HepG2 (cell line): ENCODE measurements at regions not wholly inside any gene's neighbourhood (a gene's known extent, or its start where the extent isn't known, plus 50 kb on each side); places are given as distances from the start of the nearest gene placed in this dataset.

ENCODE experiments used
- ARID3A ChIP-seq: IDR thresholded peaks from 2 replicates; pipeline ENCODE4 v1.6.1; 2012; ENCODE audit warnings: low read depth, low read length, improper control_type of control experiment
- CHD4 ChIP-seq: fragments of 200-600 bp; sonication (generic); IDR thresholded peaks from 2 replicates; pipeline ENCODE4 v1.7.0; 2017; ENCODE audit warnings: mild to moderate bottlenecking, low read length, borderline replicate concordance
- CREM ChIP-seq, 2 experiments: sonication (generic) in 1 of 2; formaldehyde crosslinking in 1 of 2; IDR thresholded peaks; 2 replicates each; pipeline versions ENCODE4 v1.4.0 to v1.6.1; 2016 to 2020; ENCODE audit warnings: antibody characterized with exemption in 1 of 2, mild to moderate bottlenecking in 1 of 2, missing genetic modification reagents in 1 of 2
- CTCF ChIP-seq: sonication (generic); formaldehyde crosslinking; IDR thresholded peaks from 2 replicates; pipeline ENCODE4 v1.5.0; 2020; ENCODE audit warnings: mild to moderate bottlenecking, missing genetic modification reagents, moderate library complexity
- EP300 ChIP-seq, 3 experiments: sonication (generic) in 1 of 3; formaldehyde crosslinking in 1 of 3; IDR thresholded peaks; 2 replicates each; pipeline versions ENCODE4 v1.5.1 to v1.6.1; 2011 to 2020; ENCODE audit warnings: low read depth in 2 of 3, low read length in 2 of 3, borderline replicate concordance in 1 of 3, improper control_type of control experiment in 1 of 3, mild to moderate bottlenecking in 1 of 3, missing genetic modification reagents in 1 of 3, moderate library complexity in 1 of 3
- IRF1 ChIP-seq: sonication (generic); formaldehyde crosslinking; IDR thresholded peaks from 2 replicates; pipeline ENCODE4 v1.4.0; 2020; ENCODE audit warnings: low read depth, mild to moderate bottlenecking, missing genetic modification reagents
- MLX ChIP-seq: IDR thresholded peaks from 2 replicates; pipeline ENCODE4 v1.6.1; 2016
- POLR2A ChIP-seq, 2 experiments: IDR thresholded peaks; 2 replicates each; pipeline ENCODE4 v1.6.1; 2011; ENCODE audit warnings: low read depth in 2 of 2, low read length in 2 of 2, mild to moderate bottlenecking in 1 of 2, moderate library complexity in 1 of 2; ENCODE audit not compliant: insufficient read depth in 1 of 2
- SP140L ChIP-seq: sonication (generic); formaldehyde crosslinking; IDR thresholded peaks from 2 replicates; pipeline ENCODE4 v1.4.0; 2020; ENCODE audit warnings: missing genetic modification reagents, borderline replicate concordance
- STAT6 ChIP-seq: sonication (generic); formaldehyde crosslinking; IDR thresholded peaks from 2 replicates; pipeline ENCODE4 v1.4.0; 2020; ENCODE audit warnings: missing genetic modification reagents, mild to moderate bottlenecking, borderline replicate concordance
- ZNF501 ChIP-seq: sonication (generic); formaldehyde crosslinking; IDR thresholded peaks from 2 replicates; pipeline ENCODE4 v1.5.1; 2020; ENCODE audit warnings: mild to moderate bottlenecking, moderate library complexity, missing genetic modification reagents

- TF ChIP-seq IRF1 (CRISPR knock-in tag) (no peak), CTCF (no peak), ZNF501 (CRISPR knock-in tag) (no peak), POLR2A (IDR thresholded peaks at IDR 0.05; ENCODE audit: insufficient read depth in 1 of 2, low read depth in 2 of 2, low read length in 2 of 2) (no peak), SP140L (no peak), CHD4 (no peak), EP300 (IDR thresholded peaks at IDR 0.05; ENCODE audit: low read depth in 2 of 2, low read length in 2 of 2) (no peak), EP300 (CRISPR knock-in tag; IDR thresholded peaks at IDR 0.05; ENCODE audit: borderline replicate concordance) (no peak), STAT6 (CRISPR knock-in tag) (no peak), ARID3A (no peak), MLX (CRISPR knock-in tag) (no peak), CREM (IDR thresholded peaks at IDR 0.05) (no peak), CREM (CRISPR knock-in tag; IDR thresholded peaks at IDR 0.05) (no peak)
Observed at GRCh38 chr13:73571376-73571775, 512.6 kb downstream of the KLF5 start.
